ENCODE measurements at regions not wholly inside any gene's neighbourhood (a gene's known extent, or its start where the extent isn't known, plus 50 kb on each side); places are given as distances from the start of the nearest gene placed in this dataset.

GRCh38 chr3:68009900-68010299 is 355.5 kb upstream of the SUCLG2 start:
- intact Hi-C loops (cut with micrococcal nuclease) = loop anchor here (5.0 to 10.0 kb wide), 2 partner anchors 195 to 237 kb away; no protein-coding TSS in a partner anchor
- no peak overlapping the region for H3K4me3 Mint-ChIP-seq
- H3K27ac Mint-ChIP-seq = no peak overlapping the region
- H3K27me3 Mint-ChIP-seq (ENCODE audit: low read depth) = peaks cover 2% of the 10 kb centered on the region
- DNase-seq = no peak
- peaks cover 11% of the 10 kb centered on the region for H3K4me1 Mint-ChIP-seq (ENCODE audit: low read depth)
- CTCF ChIA-PET = no interaction called here
- H3K9me3 Mint-ChIP-seq = no peaks in the 10 kb centered on the region
- no peaks in the 10 kb centered on the region for H3K36me3 Mint-ChIP-seq (ENCODE audit: low read depth)

DNA sequence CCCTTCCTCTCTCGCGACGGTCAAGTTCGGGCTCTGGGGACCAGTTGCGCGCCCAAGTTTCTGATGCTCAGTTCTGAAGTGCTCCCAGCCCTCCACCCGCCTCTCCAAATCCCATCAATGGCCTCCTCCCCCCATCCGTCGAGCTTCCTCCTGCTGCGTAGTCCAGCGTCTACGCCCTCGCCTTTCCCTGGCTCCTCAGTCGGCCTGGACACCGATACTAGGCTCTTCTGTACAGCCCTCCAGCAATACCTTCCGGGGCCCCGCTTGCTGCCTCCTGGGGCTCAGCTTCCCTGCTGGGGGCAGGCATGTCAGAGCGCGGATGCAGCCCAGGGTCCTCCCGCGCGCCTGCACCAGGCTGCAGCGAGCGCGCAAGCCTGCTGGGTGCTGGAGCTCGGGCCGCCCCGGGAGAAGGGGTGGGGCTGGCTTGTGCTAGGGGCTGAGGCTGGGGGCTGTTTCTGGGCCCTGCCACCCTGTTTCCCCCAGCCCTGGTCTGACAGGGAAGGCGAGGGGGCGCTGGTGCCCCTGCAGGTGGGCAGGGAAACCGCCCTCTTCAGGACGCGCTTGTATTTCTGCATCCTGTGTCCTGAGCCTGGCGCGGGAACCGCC is 353.3 kb upstream of the SUCLG2 start:
- intact Hi-C loops (cut with micrococcal nuclease) = loop anchor here (5.0 to 10.0 kb wide), 2 partner anchors 193 to 240 kb away; no protein-coding TSS in a partner anchor
- no peak overlapping the region for H3K27ac Mint-ChIP-seq
- H3K4me1 Mint-ChIP-seq (ENCODE audit: low read depth) = peaks cover 11% of the 10 kb centered on the region
- peak; percentile 35 for DNase-seq
- H3K27me3 Mint-ChIP-seq (ENCODE audit: low read depth) = peaks cover 2% of the 10 kb centered on the region
- no peaks in the 10 kb centered on the region for H3K36me3 Mint-ChIP-seq (ENCODE audit: low read depth)
- peak overlapping the region; percentile 86 for H3K4me3 Mint-ChIP-seq
- CTCF ChIA-PET = interaction anchor here (0.6 kb wide), 1 partner anchor 9 kb away, joined by 5 read pairs; no protein-coding TSS in a partner anchor
- H3K9me3 Mint-ChIP-seq = no peaks in the 10 kb centered on the region

- Mint-ChIP-seq H3K36me3 (ENCODE audit: low read depth) (no peaks in the 10 kb centered on the region), H3K27me3 (ENCODE audit: low read depth) (peaks cover 2% of the 10 kb centered on the region)
- intact Hi-C loops (cut with micrococcal nuclease) = loop anchor here (5.0 to 10.0 kb wide), 2 partner anchors 192 to 241 kb away; no protein-coding TSS in a partner anchor
These were observed 352.2 kb upstream of the SUCLG2 start for GRCh38 chr3:68006646-68007045.

DNA sequence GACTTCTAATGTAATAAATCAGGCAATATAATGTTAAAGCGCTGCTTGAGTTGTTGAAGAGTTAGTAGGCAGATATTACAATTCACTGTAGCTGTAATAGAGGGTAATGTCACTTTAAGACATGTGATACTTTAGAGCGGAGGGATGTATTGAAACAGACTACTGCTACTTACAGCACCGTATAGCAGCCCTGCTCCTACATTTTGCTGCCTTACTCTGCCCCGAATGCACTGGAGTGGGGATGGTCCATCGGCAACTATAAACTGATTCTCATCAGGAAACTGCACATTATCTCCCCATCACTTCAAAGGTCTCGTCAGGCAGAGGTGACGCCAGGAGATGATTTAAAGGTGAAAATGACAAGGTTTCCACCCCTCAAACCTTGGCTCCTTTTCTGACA is 349.7 kb upstream of the SUCLG2 start:
- CTCF ChIA-PET = no interaction called here

More at GRCh38 chr3:68006646-68007045, 352.2 kb upstream of the SUCLG2 start:
- Mint-ChIP-seq H3K4me1 (ENCODE audit: low read depth) (peaks cover 11% of the 10 kb centered on the region), H3K4me3 (no peak overlapping the region), H3K9me3 (no peaks in the 10 kb centered on the region), H3K27ac (no peak overlapping the region)
- no peak for DNase-seq
- CTCF ChIA-PET = no interaction called here

GRCh38 chr3:67998281-67998680 is 343.9 kb upstream of the SUCLG2 start:
- intact Hi-C loops (cut with micrococcal nuclease) = no loop called here
- peaks cover 2% of the 10 kb centered on the region for H3K36me3 Mint-ChIP-seq (ENCODE audit: low read depth)
- H3K4me1 Mint-ChIP-seq (ENCODE audit: low read depth) = no peaks in the 10 kb centered on the region
- peaks cover 2% of the 10 kb centered on the region for H3K27me3 Mint-ChIP-seq (ENCODE audit: low read depth)
- H3K9me3 Mint-ChIP-seq = peaks cover 4% of the 10 kb centered on the region
- H3K27ac Mint-ChIP-seq = no peak overlapping the region
- CTCF ChIA-PET = no interaction called here
- no peak for DNase-seq
- no peak overlapping the region for H3K4me3 Mint-ChIP-seq

More for the DNA sequence above, 349.7 kb upstream of the SUCLG2 start:
- Mint-ChIP-seq H3K27ac (no peak overlapping the region), H3K4me1 (ENCODE audit: low read depth) (peaks cover 11% of the 10 kb centered on the region), H3K4me3 (no peak overlapping the region), H3K9me3 (peaks cover 4% of the 10 kb centered on the region), H3K27me3 (ENCODE audit: low read depth) (peaks cover 2% of the 10 kb centered on the region), H3K36me3 (ENCODE audit: low read depth) (peaks cover 2% of the 10 kb centered on the region)
- intact Hi-C loops (cut with micrococcal nuclease) = loop anchor here (10.0 kb wide), 1 partner anchor 189 kb away; no protein-coding TSS in a partner anchor
- DNase-seq = no peak

DNA sequence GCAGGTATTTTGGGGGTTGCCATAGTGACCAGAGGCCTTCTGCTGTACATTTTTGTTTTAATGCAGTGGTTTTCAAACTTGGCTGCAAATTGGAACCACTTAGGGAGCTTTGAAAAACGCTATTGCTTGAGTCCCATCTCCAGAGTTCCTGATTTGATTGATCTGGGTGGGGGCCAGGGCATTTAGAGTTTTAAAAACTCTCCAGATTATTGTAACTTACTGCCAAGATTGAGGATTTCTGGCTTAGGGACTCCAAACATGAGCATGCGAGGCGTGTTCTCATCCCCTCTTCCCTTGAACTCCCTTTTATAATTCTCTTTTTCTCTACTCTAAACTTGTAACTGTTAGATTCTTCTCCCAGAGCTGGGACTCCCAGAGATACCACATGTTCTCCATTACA is 340.8 kb upstream of the SUCLG2 start:
- Mint-ChIP-seq H3K4me3 (no peak overlapping the region), H3K9me3 (no peaks in the 10 kb centered on the region), H3K36me3 (ENCODE audit: low read depth) (no peaks in the 10 kb centered on the region), H3K4me1 (ENCODE audit: low read depth) (peaks cover 3% of the 10 kb centered on the region), H3K27ac (no peak overlapping the region), H3K27me3 (ENCODE audit: low read depth) (peaks cover 2% of the 10 kb centered on the region)
- DNase-seq = no peak
- CTCF ChIA-PET = no interaction called here
- intact Hi-C loops (cut with micrococcal nuclease) = no loop called here

GRCh38 chr3:67986706-67987105 is 332.3 kb upstream of the SUCLG2 start:
- Mint-ChIP-seq H3K4me1 (ENCODE audit: low read depth) (peaks cover 3% of the 10 kb centered on the region), H3K27me3 (ENCODE audit: low read depth) (no peaks in the 10 kb centered on the region), H3K4me3 (no peak overlapping the region), H3K27ac (no peak overlapping the region), H3K9me3 (no peaks in the 10 kb centered on the region), H3K36me3 (ENCODE audit: low read depth) (no peaks in the 10 kb centered on the region)
- CTCF ChIA-PET = no interaction called here
- intact Hi-C loops (cut with micrococcal nuclease) = no loop called here
- no peak for DNase-seq

DNA sequence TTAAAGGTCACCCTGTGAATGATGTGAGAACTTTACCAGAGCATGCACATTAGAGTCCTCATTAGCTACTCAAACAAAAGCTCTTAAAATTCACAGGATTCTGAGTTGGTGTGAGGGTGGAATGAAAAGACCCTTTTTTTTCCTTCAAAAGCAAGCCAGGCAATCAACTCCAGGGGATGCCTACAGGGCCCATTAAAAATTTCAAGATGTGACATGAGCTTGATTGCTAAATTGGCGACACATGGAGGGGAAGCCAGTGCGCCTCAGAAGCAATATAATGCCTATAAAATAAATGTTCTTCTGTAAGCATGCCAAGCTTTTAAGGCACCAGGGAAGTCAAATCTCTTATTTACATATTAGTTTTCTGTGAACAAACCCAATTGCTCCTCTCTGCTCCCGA is 328.8 kb upstream of the SUCLG2 start:
- Mint-ChIP-seq H3K4me3 (no peak overlapping the region), H3K4me1 (ENCODE audit: low read depth) (no peaks in the 10 kb centered on the region), H3K27ac (no peak overlapping the region), H3K27me3 (ENCODE audit: low read depth) (no peaks in the 10 kb centered on the region), H3K9me3 (no peaks in the 10 kb centered on the region), H3K36me3 (ENCODE audit: low read depth) (no peaks in the 10 kb centered on the region)
- DNase-seq = no peak
- intact Hi-C loops (cut with micrococcal nuclease) = no loop called here
- CTCF ChIA-PET = no interaction called here

GRCh38 chr3:67981077-67981476 is 326.7 kb upstream of the SUCLG2 start:
- no peak overlapping the region for H3K27ac Mint-ChIP-seq
- no peak for DNase-seq

DNA sequence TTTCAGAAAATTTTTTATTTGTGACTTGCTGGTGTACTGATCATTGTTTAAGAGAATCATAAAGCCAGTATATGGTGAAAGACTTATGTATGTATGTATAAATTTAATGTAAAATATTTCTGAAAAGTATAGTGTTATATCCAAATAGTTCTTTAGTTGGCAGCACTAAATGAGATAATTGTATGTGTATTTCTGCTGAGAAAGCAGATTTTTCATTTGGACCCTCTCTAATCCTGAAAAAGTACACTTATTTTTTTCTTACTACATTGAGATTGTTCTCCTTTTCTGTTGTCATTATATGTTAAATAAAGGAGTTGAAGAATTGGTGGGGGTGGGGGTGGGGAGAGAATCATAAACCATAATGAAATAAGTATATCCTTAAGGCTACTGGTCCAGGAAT is 324.9 kb upstream of the SUCLG2 start:
- Mint-ChIP-seq H3K36me3 (ENCODE audit: low read depth) (no peaks in the 10 kb centered on the region), H3K27me3 (ENCODE audit: low read depth) (no peaks in the 10 kb centered on the region), H3K4me1 (ENCODE audit: low read depth) (no peaks in the 10 kb centered on the region), H3K27ac (no peak overlapping the region), H3K9me3 (no peaks in the 10 kb centered on the region), H3K4me3 (no peak overlapping the region)
- CTCF ChIA-PET = no interaction called here
- intact Hi-C loops (cut with micrococcal nuclease) = no loop called here
- DNase-seq = no peak

More at GRCh38 chr3:67981077-67981476, 326.7 kb upstream of the SUCLG2 start:
- intact Hi-C loops (cut with micrococcal nuclease) = no loop called here
- H3K36me3 Mint-ChIP-seq (ENCODE audit: low read depth) = no peaks in the 10 kb centered on the region
- H3K27me3 Mint-ChIP-seq (ENCODE audit: low read depth) = no peaks in the 10 kb centered on the region
- no peaks in the 10 kb centered on the region for H3K4me1 Mint-ChIP-seq (ENCODE audit: low read depth)
- no peak overlapping the region for H3K4me3 Mint-ChIP-seq
- CTCF ChIA-PET = interaction anchor here (0.6 kb wide), 1 partner anchor 161 kb away, joined by 3 read pairs; no protein-coding TSS in a partner anchor
- no peaks in the 10 kb centered on the region for H3K9me3 Mint-ChIP-seq

- Mint-ChIP-seq H3K36me3 (ENCODE audit: low read depth) (no peaks in the 10 kb centered on the region), H3K4me3 (no peak overlapping the region), H3K27me3 (ENCODE audit: low read depth) (no peaks in the 10 kb centered on the region), H3K9me3 (no peaks in the 10 kb centered on the region), H3K4me1 (ENCODE audit: low read depth) (no peaks in the 10 kb centered on the region), H3K27ac (no peak overlapping the region)
- intact Hi-C loops (cut with micrococcal nuclease) = no loop called here
- CTCF ChIA-PET = no interaction called here
- DNase-seq = no peak
These were observed 323.4 kb upstream of the SUCLG2 start for GRCh38 chr3:67977762-67978161.

GRCh38 chr3:67976663-67977062 is 322.3 kb upstream of the SUCLG2 start:
- Mint-ChIP-seq H3K27ac (no peak overlapping the region), H3K36me3 (ENCODE audit: low read depth) (no peaks in the 10 kb centered on the region), H3K27me3 (ENCODE audit: low read depth) (no peaks in the 10 kb centered on the region), H3K9me3 (no peaks in the 10 kb centered on the region), H3K4me1 (ENCODE audit: low read depth) (no peaks in the 10 kb centered on the region), H3K4me3 (no peak overlapping the region)
- intact Hi-C loops (cut with micrococcal nuclease) = no loop called here
- CTCF ChIA-PET = no interaction called here
- no peak for DNase-seq

DNA sequence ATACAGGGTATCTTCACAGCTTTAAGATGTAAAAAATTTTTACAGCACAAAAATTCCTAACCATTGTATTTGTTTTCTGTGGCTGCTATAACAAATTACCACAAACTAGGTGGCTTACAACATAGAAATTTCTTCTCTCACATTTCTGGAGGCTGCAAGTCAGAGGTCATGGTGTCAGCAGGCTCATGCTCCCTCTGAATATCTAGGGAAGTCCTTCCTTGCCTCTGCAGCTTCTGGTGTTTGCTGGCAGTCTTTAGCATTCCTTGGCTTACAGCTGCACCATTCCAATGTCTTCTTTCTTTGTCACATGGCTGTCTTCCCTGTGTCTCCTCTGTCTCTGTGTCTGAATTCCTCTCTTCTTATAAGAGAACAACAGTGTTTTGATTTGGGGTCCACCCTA is 310.2 kb upstream of the SUCLG2 start:
- Mint-ChIP-seq H3K4me3 (no peak overlapping the region), H3K36me3 (ENCODE audit: low read depth) (no peaks in the 10 kb centered on the region), H3K4me1 (ENCODE audit: low read depth) (no peaks in the 10 kb centered on the region), H3K27ac (no peak overlapping the region), H3K27me3 (ENCODE audit: low read depth) (no peaks in the 10 kb centered on the region), H3K9me3 (peaks cover 9% of the 10 kb centered on the region)
- CTCF ChIA-PET = no interaction called here
- intact Hi-C loops (cut with micrococcal nuclease) = no loop called here
- no peak for DNase-seq

Measured in activated naive CD4-positive, alpha-beta T cell treated with anti-CD3 and anti-CD28 coated beads for 36 hours (primary cell).